SU-DHL-6 (cell line): ENCODE measurements at regions not wholly inside any gene's neighbourhood (a gene's known extent, or its start where the extent isn't known, plus 50 kb on each side); places are given as distances from the start of the nearest gene placed in this dataset.

Source experiments
- CTCF ChIP-seq: fragments of 200-600 bp; sonication (generic); IDR thresholded peaks from one replicate; pipeline ENCODE4 v1.5.1; 2017; ENCODE audit warnings: antibody characterized with exemption, mild to moderate bottlenecking, low read length, moderate library complexity; ENCODE audit not compliant: insufficient read depth, poor library complexity, severe bottlenecking
- EZH2phosphoT487 ChIP-seq: fragments of 200-600 bp; sonication (generic), shearing (Covaris generic); conservative IDR thresholded peaks from 2 replicates; pipeline ENCODE4 v1.6.1; 2018; ENCODE audit warnings: mild to moderate bottlenecking, antibody characterized with exemption, low read length, moderate library complexity, mixed read lengths

DNA sequence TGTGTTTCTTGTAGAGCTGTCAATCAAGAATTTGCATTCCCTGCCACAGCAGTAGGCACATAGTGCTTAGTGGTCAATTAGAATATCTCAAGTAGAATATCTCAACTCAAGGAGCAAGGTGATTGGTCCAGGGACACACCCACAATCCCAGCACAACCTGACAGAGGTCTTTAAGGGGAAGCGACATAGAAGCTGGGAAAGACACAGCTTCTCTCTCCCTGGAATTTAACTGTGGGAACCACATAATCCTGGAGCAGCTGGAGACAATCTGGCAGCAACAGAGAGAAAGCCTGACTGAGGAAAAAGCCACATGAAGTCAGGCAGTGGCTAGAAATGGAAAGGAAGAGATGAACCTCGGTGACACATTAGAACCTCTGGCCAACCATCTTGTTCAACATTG, 85.7 kb upstream of the LMO3 start:
- no peak for TF ChIP-seq CTCF
- no peak for TF ChIP-seq EZH2phosphoT487
